Ascending aorta (tissue), 2 donors: ENCODE measurements at regions not wholly inside any gene's neighbourhood (a gene's known extent, or its start where the extent isn't known, plus 50 kb on each side); places are given as distances from the start of the nearest gene placed in this dataset.
"Not testable (repeated sequence)": the region's sequence is repeated elsewhere in the genome, so short reads cannot be mapped to it uniquely, and the experiment has no call there.

Experiments
- DNase-seq, 2 donors: peaks; one replicate each; pipeline ENCODE4 v3.0.0-alpha.2; 2019; ENCODE audit warnings: low spot score in 2 of 2
- H3K27ac ChIP-seq, 2 donors: fragments of 200-600 bp; sonication (generic); one replicate each; pipeline ENCODE4 v1.5.1; 2016 to 2017; ENCODE audit warnings: mild to moderate bottlenecking in 1 of 2
- H3K27me3 ChIP-seq: fragments of 200-600 bp; sonication (generic); one replicate; pipeline ENCODE4 v1.5.1; 2017
- H3K36me3 ChIP-seq, 2 donors: fragments of 200-600 bp; sonication (generic); one replicate each; pipeline ENCODE4 v1.5.1; 2016
- H3K4me1 ChIP-seq, 2 donors: fragments of 200-600 bp; sonication (generic); one replicate each; pipeline ENCODE4 v1.5.1; 2016 to 2017; ENCODE audit warnings: mild to moderate bottlenecking in 1 of 2
- H3K4me3 ChIP-seq, 2 donors: fragments of 200-600 bp; sonication (generic); one replicate each; pipeline ENCODE4 v1.5.1; 2016 to 2017; ENCODE audit warnings: mild to moderate bottlenecking in 1 of 2
- H3K9me3 ChIP-seq, 2 donors: fragments of 200-600 bp; sonication (generic); one replicate each; pipeline ENCODE4 v1.5.1; 2016
- CTCF ChIP-seq, 3 experiments: fragments of 200-600 bp in 2 of 3; fragments of 450-650 bp in 1 of 3; sonication (generic) in 2 of 3; IDR thresholded peaks; one replicate each; pipeline ENCODE4 v1.5.1; 2016 to 2019; ENCODE audit warnings: antibody characterized with exemption in 3 of 3, mild to moderate bottlenecking in 1 of 3, moderate library complexity in 1 of 3
- intact Hi-C: fragments of 100-400 bp; cut with DNase I; formaldehyde crosslinking; loops from one replicate; pipeline ENCODE4 v1.15.1; 2023

- Histone ChIP-seq H3K27ac (peak overlapping the region; percentile 81 to 89), H3K27me3 (no peaks in the 10 kb centered on the region), H3K4me3 (no peak overlapping the region), H3K9me3 (peaks cover 0 to 3% of the 10 kb centered on the region in 2 donors), H3K4me1 (peaks cover 19 to 36% of the 10 kb centered on the region in 2 donors), H3K36me3 (no peaks in the 10 kb centered on the region)
- intact Hi-C loops = no loop called here
- no peak for TF ChIP-seq CTCF (IDR thresholded peaks at IDR 0.05)
- no peak for DNase-seq
Observed at GRCh38 chr5:71924980-71925379, 182.3 kb upstream of the MAP1B start.

- Histone ChIP-seq H3K4me3 (no peak overlapping the region), H3K36me3 (no peaks in the 10 kb centered on the region), H3K9me3 (peaks cover 0 to 3% of the 10 kb centered on the region in 2 donors), H3K4me1 (peaks cover 19 to 36% of the 10 kb centered on the region in 2 donors), H3K27me3 (no peaks in the 10 kb centered on the region), H3K27ac (peak overlapping the region; percentile 81 to 89)
- no peak for TF ChIP-seq CTCF (IDR thresholded peaks at IDR 0.05)
- peak in 1 of 2 donors; percentile 68 for DNase-seq
- intact Hi-C loops = no loop called here
Observed at GRCh38 chr5:71925608-71926091, 181.6 kb upstream of the MAP1B start.

- Histone ChIP-seq H3K4me1 (peaks cover 22 to 37% of the 10 kb centered on the region in 2 donors), H3K4me3 (no peak overlapping the region), H3K27me3 (no peaks in the 10 kb centered on the region), H3K36me3 (no peaks in the 10 kb centered on the region), H3K27ac (peak overlapping the region; percentile 94 to 96), H3K9me3 (peaks cover 0 to 3% of the 10 kb centered on the region in 2 donors)
- TF ChIP-seq CTCF (IDR thresholded peaks at IDR 0.05) = no peak
- no peak for DNase-seq
- intact Hi-C loops = no loop called here
Observed at GRCh38 chr5:71929003-71929402, 178.3 kb upstream of the MAP1B start.

- H3K27ac ChIP-seq = peak overlapping the region; percentile 94 to 96
Observed at GRCh38 chr5:71930554-71930953, 176.7 kb upstream of the MAP1B start.

GRCh38 chr5:71932131-71932654, 175.1 kb upstream of the MAP1B start:
- DNase-seq = peak in 1 of 2 donors; percentile 77
- H3K4me3 ChIP-seq = no peak overlapping the region
- TF ChIP-seq CTCF (IDR thresholded peaks at IDR 0.05) = no peak
- H3K36me3 ChIP-seq = no peaks in the 10 kb centered on the region
- peaks cover 0 to 3% of the 10 kb centered on the region in 2 donors for H3K9me3 ChIP-seq
- intact Hi-C loops = loop anchor here (2.0 to 5.0 kb wide), 6 partner anchors 43 to 375 kb away; no protein-coding TSS in a partner anchor
- peaks cover 10 to 15% of the 10 kb centered on the region in 2 donors for H3K4me1 ChIP-seq
- peak overlapping the region; percentile 94 to 96 for H3K27ac ChIP-seq
- H3K27me3 ChIP-seq = no peaks in the 10 kb centered on the region

More at GRCh38 chr5:71930554-71930953, 176.7 kb upstream of the MAP1B start:
- not testable (repeated sequence) for H3K36me3 ChIP-seq, H3K9me3 ChIP-seq, DNase-seq, H3K4me3 ChIP-seq, H3K27me3 ChIP-seq
- H3K4me1 ChIP-seq = peaks cover 14 to 21% of the 10 kb centered on the region in 2 donors
- intact Hi-C loops = loop anchor here (5.0 kb wide), 1 partner anchor 148 kb away; no protein-coding TSS in a partner anchor

- Histone ChIP-seq H3K27me3 (no peaks in the 10 kb centered on the region), H3K9me3 (no peaks in the 10 kb centered on the region), H3K36me3 (no peaks in the 10 kb centered on the region), H3K4me3 (no peak overlapping the region), H3K4me1 (peaks cover 10 to 15% of the 10 kb centered on the region in 2 donors), H3K27ac (peak overlapping the region; percentile 94 to 96)
- DNase-seq = peak; percentile 79 to 94
- intact Hi-C loops = loop anchor here (2.0 to 5.0 kb wide), 6 partner anchors 42 to 374 kb away; no protein-coding TSS in a partner anchor
- TF ChIP-seq CTCF (IDR thresholded peaks at IDR 0.05) = peak in 2 of 3 experiments; percentile 7 to 13
Observed at GRCh38 chr5:71932655-71933338, 174.5 kb upstream of the MAP1B start.
